Endodermal cell (in vitro differentiated cells): ENCODE measurements at regions not wholly inside any gene's neighbourhood (a gene's known extent, or its start where the extent isn't known, plus 50 kb on each side); places are given as distances from the start of the nearest gene placed in this dataset.

ENCODE experiments used
- DNase-seq: peaks from one replicate; pipeline ENCODE4 v3.0.0-alpha.2; 2017
- H3K27ac ChIP-seq: 2 replicates; pipeline ENCODE4 v1.5.1; 2013; ENCODE audit warnings: mild to moderate bottlenecking, low read depth, low read length, moderate library complexity
- H3K27me3 ChIP-seq: 2 replicates; pipeline ENCODE4 v1.6.1; 2013; ENCODE audit warnings: mild to moderate bottlenecking, low read length, moderate library complexity; ENCODE audit not compliant: insufficient read depth, control insufficient read depth, poor library complexity, severe bottlenecking
- H3K36me3 ChIP-seq: 2 replicates; pipeline ENCODE4 v1.7.0; 2013; ENCODE audit warnings: mild to moderate bottlenecking, low read length, moderate library complexity; ENCODE audit not compliant: control insufficient read depth, insufficient read depth
- H3K4me1 ChIP-seq: one replicate; pipeline ENCODE4 v1.7.0; 2013; ENCODE audit warnings: low read length; ENCODE audit not compliant: control insufficient read depth, insufficient read depth
- H3K4me3 ChIP-seq: 2 replicates; pipeline ENCODE4 v1.5.1; 2013; ENCODE audit warnings: mild to moderate bottlenecking, low read length, moderate library complexity
- H3K9ac ChIP-seq: 2 replicates; pipeline ENCODE4 v1.6.1; 2013; ENCODE audit warnings: mild to moderate bottlenecking, low read length, moderate library complexity; ENCODE audit not compliant: poor library complexity, severe bottlenecking; ENCODE audit errors: extremely low read depth
- H3K9me3 ChIP-seq: 2 replicates; pipeline ENCODE4 v1.6.1; 2013; ENCODE audit warnings: mild to moderate bottlenecking, low read length, moderate library complexity; ENCODE audit not compliant: control insufficient read depth
- H3K27ac Mint-ChIP-seq: 2 replicates; pipeline ENCODE4 v1.8.0; 2020; ENCODE audit warnings: mixed read lengths
- H3K27me3 Mint-ChIP-seq: 2 replicates; pipeline ENCODE4 v1.8.0; 2021; ENCODE audit warnings: mild to moderate bottlenecking, mixed read lengths; ENCODE audit not compliant: insufficient read depth
- H3K36me3 Mint-ChIP-seq: 2 replicates; pipeline ENCODE4 v1.8.0; 2020; ENCODE audit warnings: low read depth, mixed read lengths
- H3K4me1 Mint-ChIP-seq: 2 replicates; pipeline ENCODE4 v1.8.0; 2020; ENCODE audit warnings: mixed read lengths
- H3K4me3 Mint-ChIP-seq: 2 replicates; pipeline ENCODE4 v1.8.0; 2020; ENCODE audit warnings: mild to moderate bottlenecking, moderate library complexity, mixed read lengths
- H3K9me3 Mint-ChIP-seq: 2 replicates; pipeline ENCODE4 v1.8.0; 2020; ENCODE audit warnings: mild to moderate bottlenecking, mixed read lengths
- CTCF ChIP-seq: fragments of 200-600 bp; sonication (generic); conservative IDR thresholded peaks from 2 replicates; pipeline ENCODE4 v1.5.0; 2021; ENCODE audit warnings: antibody characterized with exemption, mild to moderate bottlenecking
- WGBS, 2 experiments: methylation state at CpG; one replicate each; pipeline versions ENCODE4 v1.1.5 to v1.1.7; 2013; ENCODE audit warnings: missing lambda C conversion rate in 2 of 2, mixed read lengths in 1 of 2; ENCODE audit not compliant: insufficient coverage in 1 of 2, insufficient read length in 1 of 2; 5-methylcytosine and 5-hydroxymethylcytosine counted together

GRCh38 chr2:235204948-235205347 lies 253.1 kb downstream of the SH3BP4 start:
- 93 to 100% methylated on average over 1 to 5 of the region's 5 CpGs for WGBS, 2 experiments
- H3K27me3 ChIP-seq: no peaks in the 10 kb centered on the region
- peaks cover 8% of the 10 kb centered on the region for H3K27me3 Mint-ChIP-seq
- no peak overlapping the region for H3K9ac ChIP-seq
- TF ChIP-seq CTCF: no peak
- H3K27ac Mint-ChIP-seq: no peak overlapping the region
- H3K36me3 Mint-ChIP-seq: no peaks in the 10 kb centered on the region
- H3K9me3 Mint-ChIP-seq: peaks cover 4% of the 10 kb centered on the region
- H3K4me3 Mint-ChIP-seq: no peak overlapping the region
- no peaks in the 10 kb centered on the region for H3K4me1 ChIP-seq
- H3K4me1 Mint-ChIP-seq: peaks cover 6% of the 10 kb centered on the region
- no peaks in the 10 kb centered on the region for H3K36me3 ChIP-seq
- no peak for DNase-seq
- H3K4me3 ChIP-seq: no peak overlapping the region
- no peak overlapping the region for H3K27ac ChIP-seq
- H3K9me3 ChIP-seq: no peaks in the 10 kb centered on the region

- Mint-ChIP-seq H3K36me3 (no peaks in the 10 kb centered on the region), H3K27me3 (peaks cover 8% of the 10 kb centered on the region), H3K4me1 (peaks cover 6% of the 10 kb centered on the region), H3K9me3 (peaks cover 4% of the 10 kb centered on the region), H3K4me3 (no peak overlapping the region), H3K27ac (no peak overlapping the region)
- Histone ChIP-seq H3K4me1 (no peaks in the 10 kb centered on the region), H3K9ac (no peak overlapping the region), H3K36me3 (no peaks in the 10 kb centered on the region), H3K4me3 (no peak overlapping the region), H3K27ac (no peak overlapping the region), H3K27me3 (no peaks in the 10 kb centered on the region), H3K9me3 (no peaks in the 10 kb centered on the region)
- DNase-seq: no peak
- no peak for TF ChIP-seq CTCF
- 83 to 85% methylated on average over 8 to 10 of the region's 10 CpGs for WGBS, 2 experiments
These were observed 254.6 kb downstream of the SH3BP4 start for GRCh38 chr2:235206399-235206798.

DNA sequence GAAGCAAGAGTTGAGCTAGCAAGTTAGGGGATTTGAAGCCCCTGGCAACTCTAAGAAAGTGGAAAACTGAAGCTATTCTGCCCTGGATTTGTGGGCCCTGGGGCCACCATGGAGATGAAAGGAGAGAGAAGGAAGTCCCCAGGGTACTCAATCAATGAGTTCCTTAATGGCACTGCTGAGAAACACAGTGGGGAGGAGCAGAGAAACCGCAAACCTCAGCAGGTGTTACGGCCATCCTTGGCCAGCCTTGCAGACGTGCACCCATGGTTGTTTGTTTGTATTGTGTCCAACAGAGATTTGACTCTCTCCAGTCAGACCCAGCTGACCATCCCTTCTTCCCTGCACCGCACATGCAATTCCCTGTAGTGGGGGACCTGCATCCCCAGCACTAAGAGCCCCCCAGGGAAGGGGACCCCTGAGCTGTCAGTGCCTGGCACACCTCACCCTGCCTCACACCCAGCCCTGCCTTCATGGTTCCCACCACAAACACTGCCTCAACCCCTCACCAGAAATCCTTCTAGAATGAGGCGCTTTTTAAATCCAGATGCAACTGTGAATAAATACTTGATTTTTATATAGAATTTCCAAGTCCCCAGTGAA lies 255.3 kb downstream of the SH3BP4 start:
- TF ChIP-seq CTCF: no peak
- DNase-seq: no peak

More for the DNA sequence above, 255.3 kb downstream of the SH3BP4 start:
- Histone ChIP-seq H3K36me3 (no peaks in the 10 kb centered on the region), H3K4me3 (no peak overlapping the region), H3K27me3 (no peaks in the 10 kb centered on the region), H3K9ac (no peak overlapping the region), H3K27ac (no peak overlapping the region), H3K4me1 (no peaks in the 10 kb centered on the region), H3K9me3 (no peaks in the 10 kb centered on the region)
- Mint-ChIP-seq H3K27ac (no peak overlapping the region), H3K27me3 (peaks cover 8% of the 10 kb centered on the region), H3K9me3 (peaks cover 4% of the 10 kb centered on the region), H3K36me3 (no peaks in the 10 kb centered on the region), H3K4me3 (no peak overlapping the region), H3K4me1 (peaks cover 6% of the 10 kb centered on the region)
- 60 to 62% methylated on average over 2 to 5 of the region's 5 CpGs for WGBS, 2 experiments
